Testis (tissue), 2 donors: ENCODE measurements at regions not wholly inside any gene's neighbourhood (a gene's known extent, or its start where the extent isn't known, plus 50 kb on each side); places are given as distances from the start of the nearest gene placed in this dataset.
"Not testable (repeated sequence)": the region's sequence is repeated elsewhere in the genome, so short reads cannot be mapped to it uniquely, and the experiment has no call there.

Experiments
- DNase-seq: peaks from one replicate; pipeline ENCODE4 v3.0.0-alpha.2; 2019
- H3K27ac ChIP-seq, 2 donors: fragments of 200-600 bp; sonication (generic); one replicate each; pipeline ENCODE4 v1.5.1; 2019
- H3K27me3 ChIP-seq: fragments of 200-600 bp; sonication (generic); one replicate; pipeline ENCODE4 v1.5.1; 2019
- H3K36me3 ChIP-seq: fragments of 200-600 bp; sonication (generic); one replicate; pipeline ENCODE4 v1.5.1; 2017; ENCODE audit warnings: low read depth; ENCODE audit errors: missing control alignments
- H3K4me1 ChIP-seq: fragments of 200-600 bp; sonication (generic); one replicate; pipeline ENCODE4 v1.5.1; 2019
- H3K4me3 ChIP-seq, 2 donors: fragments of 200-600 bp; sonication (generic); one replicate each; pipeline ENCODE4 v1.5.1; 2017 to 2019
- H3K9me3 ChIP-seq: fragments of 200-600 bp; sonication (generic); one replicate; pipeline ENCODE4 v1.5.1; 2017
- WGBS, 2 donors: methylation state at CpG; one replicate each; pipeline ENCODE4 v1.1.5; 2018; 5-methylcytosine and 5-hydroxymethylcytosine counted together
- intact Hi-C: fragments of 100-400 bp; cut with DNase I; formaldehyde crosslinking; loops from one replicate; pipeline ENCODE4 v1.15.1; 2023; ENCODE audit warnings: low total_unique reads

DNA sequence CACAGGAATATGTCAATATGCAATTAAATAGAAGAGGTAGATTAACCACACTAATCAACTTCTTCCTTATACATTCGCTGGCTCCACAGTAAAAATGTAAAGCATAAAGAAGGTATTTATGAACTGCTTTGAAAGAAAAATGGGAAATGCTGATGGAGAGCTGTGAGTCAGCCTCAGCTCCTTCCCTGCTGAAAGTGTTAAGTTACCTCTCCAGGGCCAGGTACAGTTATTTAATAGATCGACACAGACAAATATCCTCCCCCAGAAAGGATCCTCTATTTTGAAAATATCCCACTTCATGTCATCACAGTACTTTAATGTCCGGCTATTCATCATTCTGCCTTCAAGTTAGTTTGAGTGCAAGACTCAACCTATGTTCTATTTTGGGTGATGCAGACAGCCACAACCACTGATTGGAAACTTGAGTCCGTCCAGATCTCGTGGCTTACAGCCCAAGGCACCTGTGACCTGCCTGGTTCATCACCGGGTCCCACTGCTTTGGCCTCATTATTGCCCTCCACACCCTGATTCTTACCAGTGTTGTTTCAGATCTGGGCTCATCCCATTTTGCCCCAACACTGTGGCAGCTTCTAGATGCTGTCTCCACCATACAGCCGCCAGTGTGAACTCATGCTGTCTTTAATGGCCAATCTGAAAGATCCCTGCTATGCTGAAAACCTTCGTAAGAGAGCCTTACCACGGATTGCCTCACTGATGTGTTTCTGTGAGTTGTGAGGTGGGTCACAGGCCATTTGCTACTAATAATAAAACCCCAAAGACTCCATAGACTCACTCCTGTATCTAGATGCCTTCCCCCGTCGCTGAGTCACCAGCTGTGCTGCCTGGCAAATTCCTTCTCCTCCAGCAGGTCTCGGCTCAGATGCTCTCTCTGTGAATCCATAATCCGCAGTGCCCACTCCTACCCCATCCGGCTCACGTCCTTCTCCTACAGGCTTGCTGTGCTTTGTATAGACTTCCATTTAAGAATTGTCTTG, 56.2 kb upstream of the DDAH1 start:
- H3K4me1 ChIP-seq, intact Hi-C loops, H3K27ac ChIP-seq, DNase-seq, H3K27me3 ChIP-seq, H3K4me3 ChIP-seq, H3K36me3 ChIP-seq, H3K9me3 ChIP-seq: not testable (repeated sequence)
- 87% methylated on average over 10 to 11 of the region's 15 CpGs for WGBS, 2 donors

DNA sequence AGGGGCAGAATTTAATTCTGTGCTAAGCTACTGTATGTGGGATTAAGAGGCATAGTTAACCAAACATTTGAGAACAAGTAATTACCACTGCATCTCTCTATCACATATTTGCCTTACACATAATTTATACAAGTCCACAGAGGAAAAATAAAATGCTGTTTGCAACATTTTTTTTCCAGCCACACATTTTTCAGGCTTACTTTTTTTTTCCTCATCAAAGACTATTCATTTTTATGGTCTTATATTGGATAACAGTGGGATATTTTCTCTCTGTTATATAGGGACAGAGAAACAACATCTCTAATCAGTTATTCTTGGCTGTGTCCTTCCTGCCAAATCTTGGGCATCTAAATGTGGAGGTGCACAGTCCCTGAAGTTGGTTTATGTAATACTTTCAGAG, 57.5 kb upstream of the DDAH1 start:
- H3K27ac ChIP-seq, H3K4me3 ChIP-seq, H3K4me1 ChIP-seq, H3K9me3 ChIP-seq, DNase-seq, H3K36me3 ChIP-seq, H3K27me3 ChIP-seq, intact Hi-C loops: not testable (repeated sequence)

DNA sequence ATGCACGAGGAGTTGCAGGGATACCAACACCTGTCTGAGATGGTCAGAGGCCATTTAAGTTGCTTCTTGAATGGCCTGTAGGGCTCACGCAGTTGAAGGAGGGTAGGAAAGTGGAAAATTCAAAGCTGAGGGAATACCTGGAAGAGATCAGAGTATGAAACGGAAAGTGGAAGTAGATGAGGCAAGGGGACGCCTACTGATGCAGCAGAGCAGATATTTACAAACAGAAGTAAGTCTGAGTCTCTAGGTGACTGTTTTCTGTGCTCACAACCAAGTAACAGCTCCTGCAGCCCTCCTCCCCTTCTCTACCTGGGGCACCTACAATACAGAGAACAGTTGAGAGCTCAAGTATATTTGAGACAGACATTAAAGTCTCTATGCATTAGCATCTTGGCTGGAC, 57.5 kb upstream of the CCN1 start:
- H3K4me1 ChIP-seq, H3K36me3 ChIP-seq, intact Hi-C loops, H3K27me3 ChIP-seq, DNase-seq, H3K4me3 ChIP-seq, H3K27ac ChIP-seq, H3K9me3 ChIP-seq: not testable (repeated sequence)
- WGBS, 2 donors, result 90 to 91% methylated on average over 3 to 4 of the region's 4 CpGs

DNA sequence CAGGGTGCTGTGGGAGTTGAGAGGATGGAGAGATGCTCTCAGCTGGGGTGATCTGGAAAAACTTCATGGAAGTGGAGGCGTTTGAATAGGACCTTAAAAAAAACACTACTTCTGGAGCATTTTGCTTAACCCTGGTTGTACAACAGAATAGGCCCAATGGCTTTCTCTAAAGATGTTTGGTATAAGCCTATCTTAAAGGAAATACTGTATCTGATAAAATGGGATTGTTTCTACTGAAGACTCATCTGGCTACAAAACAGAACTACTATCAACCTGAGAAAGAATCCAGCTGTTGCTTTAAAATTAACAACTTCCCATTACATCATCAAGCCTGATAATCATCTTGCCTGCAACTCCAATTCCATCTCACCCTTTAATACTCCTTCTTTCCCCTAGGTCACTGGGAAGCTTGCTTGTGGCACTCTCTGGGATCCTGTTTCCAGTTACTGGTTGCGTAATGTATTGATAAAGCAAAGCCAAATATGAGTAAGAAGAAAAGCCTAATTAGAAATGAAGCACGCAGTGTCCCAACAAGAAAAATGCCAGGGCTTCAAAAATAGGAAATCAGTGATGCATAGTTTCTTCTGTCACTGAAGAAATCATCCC, 56.2 kb upstream of the CCN1 start:
- intact Hi-C loops, H3K27ac ChIP-seq, DNase-seq, H3K36me3 ChIP-seq, H3K9me3 ChIP-seq, H3K4me1 ChIP-seq, H3K27me3 ChIP-seq, H3K4me3 ChIP-seq: not testable (repeated sequence)
- 73 to 87% methylated on average over 2 of the region's 3 CpGs for WGBS, 2 donors

DNA sequence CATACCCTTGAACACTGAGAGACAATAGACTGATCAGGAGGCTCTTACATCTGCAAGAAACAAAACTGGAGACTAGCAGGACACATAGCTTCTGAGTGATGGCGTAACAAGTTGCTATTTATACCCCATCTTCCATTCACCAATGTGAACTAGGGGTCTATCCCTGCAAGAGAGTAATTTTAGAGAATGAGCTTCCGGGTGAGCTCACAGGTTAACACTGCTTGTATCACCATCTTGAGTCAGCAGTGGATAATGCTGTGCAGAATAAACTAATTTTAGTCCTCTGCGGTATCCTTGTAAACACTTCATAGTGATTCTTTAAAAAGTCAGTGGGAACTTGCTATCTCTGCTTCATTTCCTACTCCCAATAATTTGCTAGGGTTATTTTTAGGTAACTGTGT, 55.0 kb upstream of the CCN1 start:
- 73 to 77% methylated on average over 2 of the region's 3 CpGs for WGBS, 2 donors
- H3K4me3 ChIP-seq, H3K9me3 ChIP-seq, H3K27ac ChIP-seq, intact Hi-C loops, H3K36me3 ChIP-seq, DNase-seq, H3K27me3 ChIP-seq, H3K4me1 ChIP-seq: not testable (repeated sequence)

DNA sequence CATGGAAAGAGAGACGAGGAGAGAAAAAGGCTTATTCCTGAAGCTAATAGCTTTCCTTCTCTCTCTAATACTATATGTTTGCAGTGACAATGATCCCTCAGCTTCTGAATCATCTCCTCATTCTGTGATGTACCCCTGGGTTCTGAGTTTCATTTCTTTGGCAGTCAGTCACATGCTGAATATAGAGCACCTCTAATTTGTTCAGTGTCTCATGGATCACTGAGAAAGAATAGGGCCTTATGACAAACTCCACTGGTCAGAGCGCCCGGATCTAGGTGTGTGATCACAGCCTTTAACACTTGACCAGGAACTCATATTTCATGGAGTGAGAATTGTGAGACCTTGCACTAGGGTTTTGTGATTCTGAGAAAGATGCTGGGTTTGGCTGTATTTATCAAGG, 54.3 kb upstream of the CCN1 start:
- H3K4me1 ChIP-seq, intact Hi-C loops, H3K9me3 ChIP-seq, H3K36me3 ChIP-seq, DNase-seq, H3K4me3 ChIP-seq, H3K27me3 ChIP-seq, H3K27ac ChIP-seq: not testable (repeated sequence)
- WGBS, 2 donors, result 76 to 86% methylated on average over 1 to 3 of the region's 3 CpGs

DNA sequence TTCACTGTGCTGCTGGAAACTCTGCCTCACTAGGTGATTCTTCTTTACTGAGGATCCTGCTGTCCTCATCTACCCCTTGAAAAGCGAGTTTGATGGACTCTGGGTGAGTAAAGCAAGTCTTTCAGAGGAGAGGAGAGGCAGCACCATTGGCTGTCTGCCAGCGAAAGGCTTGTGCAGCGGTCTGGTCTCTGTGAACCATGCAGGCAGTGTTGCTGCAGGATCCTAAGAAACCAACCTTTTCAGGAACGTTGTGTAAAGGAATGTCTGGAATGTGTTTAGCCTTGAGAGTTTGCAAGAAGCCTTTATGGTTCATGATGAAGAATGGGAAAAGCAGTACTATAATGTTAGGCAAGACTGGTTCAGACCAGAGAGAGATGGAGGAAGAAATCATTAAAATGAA, 53.4 kb upstream of the CCN1 start:
- H3K4me1 ChIP-seq, H3K4me3 ChIP-seq, H3K9me3 ChIP-seq, H3K36me3 ChIP-seq, H3K27me3 ChIP-seq, intact Hi-C loops, H3K27ac ChIP-seq: not testable (repeated sequence)
- peak; percentile 87 for DNase-seq
- WGBS, 2 donors, result 24 to 34% methylated on average over 4 of the region's 4 CpGs
